Glomerular visceral epithelial cell (primary cell): ENCODE measurements at regions not wholly inside any gene's neighbourhood (a gene's known extent, or its start where the extent isn't known, plus 50 kb on each side); places are given as distances from the start of the nearest gene placed in this dataset.
A peak's percentile ranks its signal among the peaks of the same experiment; 100 is the strongest.
"Not testable (repeated sequence)": the region's sequence is repeated elsewhere in the genome, so short reads cannot be mapped to it uniquely, and the experiment has no call there.

Experiments used
- DNase-seq: peaks from one replicate; pipeline ENCODE4 v3.0.0-alpha.2; 2016; ENCODE audit errors: extremely low spot score

DNA sequence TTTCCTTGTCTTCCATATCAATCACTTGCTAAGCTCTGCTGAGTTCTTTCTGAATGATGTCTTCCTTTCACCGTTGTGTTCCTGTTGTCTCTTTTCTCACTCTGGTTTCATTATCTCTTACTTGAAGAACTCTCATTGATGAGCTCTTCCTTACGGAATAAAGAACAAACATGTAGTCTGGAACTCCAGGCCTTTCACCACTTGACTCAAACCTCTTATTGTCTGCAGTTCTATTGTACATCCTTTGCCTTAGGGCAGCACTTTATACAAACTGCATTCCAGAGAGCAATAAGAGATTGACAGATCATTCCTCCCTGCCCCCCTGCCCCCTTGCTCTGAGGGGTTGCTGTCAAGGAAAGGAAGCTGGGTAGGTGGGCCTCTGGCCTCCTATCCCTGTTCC, 517.4 kb downstream of the TMEM135 start:
- no peak for DNase-seq

- DNase-seq, result no peak
These were observed 511.1 kb downstream of the TMEM135 start for GRCh38 chr11:87548797-87549196.

- DNase-seq, result no peak
These were observed 508.1 kb downstream of the TMEM135 start for GRCh38 chr11:87545858-87546257.

DNA sequence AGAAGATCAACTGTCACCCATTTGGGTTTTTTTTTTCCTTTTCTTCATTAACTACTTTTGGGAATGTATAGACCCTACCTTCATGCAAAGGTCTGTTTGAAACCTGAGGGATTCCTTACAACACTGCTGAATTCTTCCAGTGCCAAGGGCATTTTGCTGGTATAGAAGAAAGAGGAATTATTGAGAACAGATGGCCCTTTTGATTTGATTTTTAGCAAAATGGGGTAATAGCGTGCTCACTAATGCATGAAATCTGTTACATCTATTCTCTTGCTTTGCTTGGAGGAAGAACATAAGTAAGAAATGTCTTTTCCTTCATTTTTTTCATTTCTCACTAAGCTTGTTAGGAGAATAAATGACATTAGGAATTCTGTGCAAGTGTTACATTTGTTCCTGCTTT, 501.9 kb downstream of the TMEM135 start:
- DNase-seq, result no peak

DNA sequence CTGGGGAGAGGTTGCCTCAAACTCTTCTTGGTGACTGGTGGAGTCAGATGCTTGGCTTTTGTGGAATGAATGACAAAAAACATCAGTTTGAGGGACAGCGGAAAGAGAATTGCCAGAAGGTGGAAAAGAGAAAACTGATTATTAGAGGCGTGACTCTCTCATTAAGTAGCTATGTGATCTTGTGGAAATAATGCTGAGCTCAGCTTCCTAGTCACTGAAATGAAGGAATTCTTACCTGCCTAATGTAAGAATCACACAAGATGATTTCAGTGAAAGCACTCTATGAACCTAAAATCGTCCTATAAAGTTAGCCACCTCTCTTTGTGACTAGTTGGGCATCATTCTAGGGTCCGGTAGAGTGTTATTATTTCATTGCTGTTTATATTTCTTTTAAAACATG, 498.8 kb downstream of the TMEM135 start:
- DNase-seq, result no peak

DNA sequence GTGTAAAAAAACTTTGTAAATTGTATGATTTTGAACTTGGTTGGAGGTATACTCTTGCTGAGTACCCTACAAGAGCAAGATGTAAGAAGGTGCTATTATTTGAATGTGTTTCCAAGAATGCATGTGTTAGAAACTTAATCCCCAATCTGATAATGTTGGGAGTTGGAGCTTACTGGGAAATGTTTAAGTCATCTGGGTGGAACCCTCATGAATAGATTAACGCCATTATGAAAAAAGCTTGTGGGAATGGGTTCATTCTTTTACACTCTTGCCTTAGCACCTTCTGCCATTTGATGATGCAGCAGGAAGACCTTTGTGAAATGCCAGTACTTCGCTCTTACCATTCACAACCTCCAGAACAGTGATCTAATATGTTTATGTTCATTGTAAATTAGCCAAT, 498.3 kb downstream of the TMEM135 start:
- DNase-seq, result no peak

DNA sequence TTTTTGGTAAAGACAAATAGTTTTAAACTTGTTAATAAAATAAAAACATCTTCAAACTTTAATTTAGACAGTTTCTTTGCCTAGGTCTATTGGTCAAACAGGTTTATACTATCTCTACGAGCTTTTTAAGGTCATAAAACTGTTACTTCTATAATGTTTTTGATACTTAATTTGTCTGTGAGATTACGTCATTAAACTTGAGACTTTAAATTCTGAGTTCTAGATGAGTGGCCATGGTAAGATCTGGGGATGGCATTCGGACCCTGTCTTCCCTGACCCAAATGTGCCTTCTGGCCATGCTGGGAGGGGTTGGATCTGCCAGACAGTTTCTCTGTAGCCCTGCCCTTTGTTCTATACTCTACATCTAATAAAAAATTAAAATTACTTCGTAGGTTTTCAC, 497.8 kb downstream of the TMEM135 start:
- no peak for DNase-seq

GRCh38 chr11:87531835-87532234, 494.1 kb downstream of the TMEM135 start:
- DNase-seq, result not testable (repeated sequence)

DNA sequence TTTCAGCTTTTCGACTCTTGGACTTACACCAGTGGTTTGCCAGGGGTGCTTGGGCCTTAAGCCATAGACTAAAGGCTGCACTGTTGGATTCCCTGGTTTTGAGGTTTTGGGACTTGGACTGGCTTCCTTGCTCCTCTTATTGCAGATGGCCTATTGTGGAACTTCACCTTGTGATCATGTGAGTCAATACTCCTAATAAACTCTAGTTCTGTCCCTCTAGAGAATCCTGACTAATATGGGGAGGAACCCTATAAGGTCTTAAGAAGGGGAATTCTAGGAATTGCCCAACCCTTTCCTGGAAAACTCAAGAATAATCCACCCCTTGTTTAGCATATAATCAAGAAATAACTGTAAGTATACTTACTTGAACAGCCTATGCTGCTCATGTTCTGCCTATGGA, 491.8 kb downstream of the TMEM135 start:
- DNase-seq, result no peak

DNA sequence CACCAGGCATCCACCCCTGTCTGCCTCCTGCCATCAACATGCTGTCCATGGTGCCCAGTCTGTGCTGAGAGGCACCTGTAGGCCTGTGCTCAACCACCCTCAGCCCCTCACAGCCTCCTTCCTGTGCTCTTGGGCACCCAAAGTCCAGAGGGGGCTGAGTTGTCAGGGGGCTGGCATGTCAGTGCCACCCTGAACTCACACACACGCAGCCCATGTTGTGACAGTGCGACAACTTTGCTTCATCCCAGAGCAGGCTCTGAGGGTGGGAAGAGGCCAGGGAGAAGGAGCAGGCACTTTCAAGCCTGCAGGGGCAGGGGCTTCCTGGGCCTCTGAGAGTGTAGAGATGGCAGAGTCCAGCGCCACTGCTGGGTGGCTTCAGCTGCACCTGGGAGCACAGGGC, 491.0 kb downstream of the TMEM135 start:
- DNase-seq, result no peak

- no peak for DNase-seq
These were observed 485.5 kb downstream of the TMEM135 start for GRCh38 chr11:87523276-87523675.

- no peak for DNase-seq
These were observed 480.5 kb downstream of the TMEM135 start for GRCh38 chr11:87518266-87518665.

DNA sequence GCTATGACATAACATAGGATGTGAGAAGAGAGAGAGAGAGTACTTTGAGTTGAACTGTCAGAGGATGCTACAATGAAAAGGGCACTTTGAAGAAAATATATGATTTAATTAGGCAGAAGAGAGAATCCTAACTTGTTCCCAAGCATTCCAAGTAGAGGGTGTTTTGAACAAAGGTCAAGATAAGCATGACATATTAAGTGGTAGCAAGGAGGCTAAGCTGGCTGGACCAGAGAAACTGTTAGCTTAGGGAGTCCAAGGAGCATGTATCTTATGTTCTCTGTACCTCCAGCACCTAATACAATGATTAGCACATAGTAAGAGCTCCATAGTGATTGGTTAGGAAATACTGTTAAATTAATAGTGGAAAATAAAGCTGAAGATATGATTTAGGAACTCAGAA, 479.6 kb downstream of the TMEM135 start:
- no peak for DNase-seq

DNA sequence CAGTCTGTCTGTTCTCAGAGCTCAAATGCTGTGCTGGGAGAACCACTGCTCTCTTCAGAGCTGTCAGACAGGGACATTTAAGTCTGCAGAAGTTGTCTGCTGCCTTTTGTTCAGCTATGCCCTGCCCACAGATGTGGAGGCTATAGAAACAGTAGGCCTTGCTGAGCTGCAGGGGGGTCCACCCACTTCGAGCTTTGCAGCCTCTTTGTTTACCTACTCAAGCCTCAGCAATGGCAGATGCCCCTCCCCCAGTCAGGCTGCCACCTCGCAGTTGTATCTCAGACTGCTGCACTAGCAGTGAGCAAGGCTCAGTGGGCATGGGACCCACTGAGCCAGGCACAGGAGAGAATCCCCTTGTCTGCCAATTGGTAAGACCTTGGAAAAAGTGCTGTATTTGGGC, 470.0 kb downstream of the TMEM135 start:
- DNase-seq, result not testable (repeated sequence)

DNA sequence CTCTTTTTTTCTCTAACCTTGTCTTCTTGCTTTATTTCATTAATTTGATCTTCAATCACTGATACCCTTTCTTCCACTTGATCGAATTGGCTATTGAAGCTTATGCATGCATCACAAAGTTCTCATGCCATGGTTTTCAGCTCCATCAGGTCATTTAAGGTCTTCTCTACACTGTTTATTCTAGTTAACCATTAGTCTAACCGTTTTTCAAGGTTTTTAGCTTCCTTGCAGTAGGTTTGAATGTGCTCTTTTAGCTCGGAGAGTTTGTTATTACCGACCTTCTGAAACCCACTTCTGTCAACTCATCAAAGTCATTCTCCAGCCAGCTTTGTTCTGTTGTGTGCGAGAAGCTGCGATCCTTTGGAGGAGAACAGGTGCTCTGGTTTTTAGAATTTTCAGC, 469.2 kb downstream of the TMEM135 start:
- not testable (repeated sequence) for DNase-seq

- DNase-seq, result no peak
These were observed 463.7 kb downstream of the TMEM135 start for GRCh38 chr11:87501388-87501787.

- DNase-seq, result not testable (repeated sequence)
These were observed 457.2 kb downstream of the TMEM135 start for GRCh38 chr11:87494936-87495335.

GRCh38 chr11:87494026-87494425, 456.3 kb downstream of the TMEM135 start:
- DNase-seq, result not testable (repeated sequence)

DNA sequence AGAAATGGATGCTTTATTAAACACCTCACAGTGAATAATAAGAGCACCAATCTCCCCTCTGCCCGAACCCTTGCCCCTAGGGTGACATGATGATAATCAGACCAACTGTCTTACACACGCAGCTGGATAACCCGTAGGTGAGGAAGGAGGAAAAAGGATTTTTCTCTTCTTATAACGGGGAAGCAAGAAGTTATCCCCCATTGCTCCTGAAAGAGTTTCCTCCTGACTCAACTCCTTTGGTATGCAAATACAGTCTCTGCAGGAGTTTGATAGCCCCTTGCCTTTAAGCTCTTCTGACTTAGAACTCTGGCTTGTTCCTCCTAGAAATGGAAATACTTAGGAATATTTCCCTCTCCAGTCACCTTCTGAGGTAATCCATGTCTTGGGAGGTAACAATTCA, 455.8 kb downstream of the TMEM135 start:
- DNase-seq, result peak; percentile 8

DNA sequence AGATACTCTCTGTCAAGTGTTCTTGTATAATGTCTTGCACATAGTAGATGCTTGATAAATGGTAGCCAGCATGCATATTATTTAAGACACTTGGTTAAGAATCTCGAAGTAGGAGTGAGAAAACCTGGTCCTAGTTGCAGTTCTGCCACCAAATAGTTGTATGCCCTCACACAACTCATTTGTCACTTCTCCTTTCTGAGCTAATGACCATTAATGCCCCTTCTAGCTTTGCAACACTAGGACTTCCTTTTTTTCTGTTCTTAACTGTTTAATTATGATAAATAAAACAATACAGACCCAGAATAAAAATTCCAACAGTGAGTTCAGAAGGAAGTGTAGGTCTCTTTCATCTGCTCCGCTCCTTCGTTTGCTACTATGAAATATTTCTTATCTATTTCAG, 453.6 kb downstream of the TMEM135 start:
- no peak for DNase-seq

- DNase-seq, result no peak
These were observed 452.9 kb downstream of the TMEM135 start for GRCh38 chr11:87490671-87491070.

- no peak for DNase-seq
These were observed 446.8 kb downstream of the TMEM135 start for GRCh38 chr11:87484566-87484965.

- no peak for DNase-seq
These were observed 439.6 kb downstream of the TMEM135 start for GRCh38 chr11:87477321-87477720.

GRCh38 chr11:87473174-87473573, 435.4 kb downstream of the TMEM135 start:
- peak; percentile 91 for DNase-seq

- no peak for DNase-seq
These were observed 428.5 kb downstream of the TMEM135 start for GRCh38 chr11:87466223-87466622.
